CD4-positive, alpha-beta T cell treated with Interferon alpha-2 for 1 hour (primary cell): ENCODE measurements at regions not wholly inside any gene's neighbourhood (a gene's known extent, or its start where the extent isn't known, plus 50 kb on each side); places are given as distances from the start of the nearest gene placed in this dataset.
A peak's percentile ranks its signal among the peaks of the same experiment; 100 is the strongest.

Source experiments
- DNase-seq, 2 donors: peaks; one replicate each; pipeline ENCODE4 v3.0.0-alpha.2; 2020 to 2022

DNA sequence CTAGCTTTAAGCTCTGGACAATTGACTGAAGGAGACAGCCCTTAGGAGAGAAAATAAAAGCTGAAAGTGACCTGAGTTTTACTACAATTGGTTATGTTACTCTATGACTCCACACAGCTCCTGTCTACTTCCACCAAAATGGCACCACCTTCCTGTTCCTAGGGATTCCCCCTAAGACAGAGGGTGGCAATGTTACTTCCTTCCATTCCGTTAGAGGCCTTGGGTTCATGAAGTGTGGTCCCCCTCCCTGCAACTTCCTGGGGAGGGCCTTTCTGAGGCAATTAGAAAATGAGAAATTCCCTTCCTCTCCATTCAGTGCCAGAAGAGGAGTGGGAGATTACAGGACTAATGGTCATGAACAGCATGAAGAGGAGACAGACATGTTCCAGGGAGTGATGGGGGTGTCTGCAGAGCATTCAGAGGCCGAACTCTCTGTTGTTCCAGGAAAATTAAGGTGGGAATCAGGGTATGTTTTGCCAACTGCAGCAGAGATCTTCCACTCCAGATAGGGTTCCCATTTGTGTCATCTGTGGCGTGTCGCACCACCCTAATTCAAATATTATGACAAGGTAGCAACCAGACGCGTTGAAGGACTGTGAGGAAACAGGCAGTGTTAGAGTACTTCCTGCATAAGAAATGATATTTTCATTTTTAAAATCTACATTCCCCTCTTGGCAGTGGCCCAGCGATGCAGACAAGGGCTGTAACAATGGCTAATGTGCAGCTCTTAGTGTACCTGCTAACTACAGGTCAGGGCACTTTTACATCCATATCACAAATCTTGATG, 53.1 kb upstream of the TRIM67 start:
- no peak for DNase-seq

- no peak for DNase-seq
Observed at GRCh38 chr1:231107600-231108326, 54.1 kb upstream of the TRIM67 start.

- DNase-seq = no peak
Observed at GRCh38 chr1:231107151-231107550, 54.7 kb upstream of the TRIM67 start.

GRCh38 chr1:231106347-231106746, 55.5 kb upstream of the TRIM67 start:
- no peak for DNase-seq

- no peak for DNase-seq
Observed at GRCh38 chr1:231104917-231105316, 56.9 kb upstream of the TRIM67 start.

DNA sequence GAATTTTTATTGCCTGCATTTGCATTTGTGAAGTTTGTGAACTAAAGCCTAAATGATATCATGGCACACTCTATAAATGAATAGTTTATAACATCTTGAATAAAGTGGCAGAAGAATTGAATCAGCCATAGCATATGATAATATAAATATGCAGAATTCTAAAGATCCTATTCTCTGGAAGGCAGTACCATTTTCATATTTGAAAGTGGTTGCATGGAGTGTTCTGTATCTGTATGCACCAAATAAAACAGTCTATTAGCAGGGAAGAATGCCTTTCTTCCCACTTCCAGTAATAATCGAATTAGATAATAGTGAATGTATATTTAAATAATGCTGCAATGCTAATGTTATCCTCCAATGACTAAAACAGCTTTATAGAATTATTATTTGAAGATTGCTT, 57.9 kb upstream of the TRIM67 start:
- no peak for DNase-seq

DNA sequence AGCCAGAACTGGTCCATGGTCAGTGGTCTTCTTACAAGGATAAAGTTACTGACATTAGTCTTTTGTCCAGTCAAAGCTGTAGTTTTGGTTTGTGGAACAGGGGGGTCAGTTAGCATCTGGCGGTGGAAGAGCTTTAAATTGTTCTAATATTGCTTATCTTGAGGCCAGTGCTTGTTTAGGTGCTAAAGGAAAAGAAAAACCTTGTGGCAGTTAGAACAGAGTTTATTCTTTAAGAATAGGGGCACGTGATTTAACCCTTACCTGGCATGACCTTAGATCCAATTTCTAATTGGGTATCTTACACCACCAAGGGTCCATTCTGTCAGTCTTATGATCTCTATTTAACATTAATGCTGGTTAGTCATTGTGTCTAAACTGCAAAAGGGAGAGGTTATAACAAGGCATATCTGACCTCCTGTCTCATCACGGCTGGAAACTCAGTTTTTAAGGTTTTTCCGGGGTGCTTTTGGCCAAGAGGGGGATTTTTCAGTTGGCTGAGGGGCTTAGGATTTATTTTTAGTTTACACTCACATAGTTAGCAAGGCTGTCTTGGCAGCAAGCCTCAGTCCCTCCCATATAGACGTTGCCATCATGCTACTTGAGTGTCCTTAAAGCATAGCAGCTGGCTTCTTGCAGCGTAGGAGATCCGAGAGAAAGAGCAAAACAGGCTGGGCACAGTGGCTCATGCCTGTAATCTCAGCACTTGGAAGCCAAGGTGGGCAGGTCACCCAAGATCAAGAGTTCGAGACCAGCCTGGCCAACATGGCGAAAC, 60.1 kb upstream of the FAM89A start:
- DNase-seq = no peak

- no peak for DNase-seq
Observed at GRCh38 chr1:231099311-231099710, 59.3 kb upstream of the FAM89A start.

DNA sequence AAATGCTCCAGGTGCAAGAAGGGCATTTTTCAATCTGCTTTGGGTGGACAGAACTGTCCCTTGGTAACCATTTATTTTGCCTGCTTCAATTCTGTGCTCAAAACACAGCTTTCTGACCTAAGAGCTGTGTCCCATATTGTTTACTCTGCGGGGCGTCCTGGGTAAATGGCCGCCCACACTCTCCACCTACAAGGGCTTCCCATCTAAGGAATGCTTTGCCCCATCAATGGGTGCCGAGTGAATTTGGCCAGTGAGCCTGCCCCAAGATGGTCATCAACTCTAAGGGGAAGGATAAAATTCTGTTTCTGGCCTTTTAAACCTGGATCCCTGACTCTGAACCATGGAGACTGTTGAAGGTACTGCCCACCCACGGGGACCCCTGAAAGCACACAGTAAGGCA, 55.5 kb upstream of the FAM89A start:
- DNase-seq = no peak

GRCh38 chr1:231094421-231094820, 54.4 kb upstream of the FAM89A start:
- DNase-seq = no peak

- no peak for DNase-seq
Observed at GRCh38 chr1:231093156-231093922, 53.3 kb upstream of the FAM89A start.

- no peak for DNase-seq
Observed at GRCh38 chr1:231092380-231092779, 52.3 kb upstream of the FAM89A start.

DNA sequence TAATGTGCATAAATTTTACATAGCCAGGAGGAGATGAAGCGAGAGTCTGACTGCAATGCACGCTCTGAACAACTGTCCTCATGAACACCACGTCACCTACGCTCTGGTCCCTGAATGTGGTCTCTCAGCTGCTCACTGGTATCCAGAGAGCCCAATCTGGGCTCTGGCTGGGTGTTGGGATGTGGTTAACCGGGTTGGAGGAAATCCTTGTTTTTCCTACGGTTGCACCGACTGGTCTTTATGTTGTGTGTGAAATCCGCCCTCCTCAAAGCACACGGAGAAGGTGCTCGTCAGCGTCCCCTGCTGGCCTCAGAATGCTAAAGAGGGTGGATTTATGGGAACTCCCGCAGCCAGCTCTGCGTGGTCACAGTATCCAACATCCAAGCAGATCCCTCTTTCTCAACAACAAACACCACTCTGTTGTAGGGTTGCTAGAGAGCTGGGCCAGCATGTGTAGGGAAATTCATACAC, 51.8 kb upstream of the FAM89A start:
- peak in 1 of 2 donors; percentile 32 for DNase-seq

DNA sequence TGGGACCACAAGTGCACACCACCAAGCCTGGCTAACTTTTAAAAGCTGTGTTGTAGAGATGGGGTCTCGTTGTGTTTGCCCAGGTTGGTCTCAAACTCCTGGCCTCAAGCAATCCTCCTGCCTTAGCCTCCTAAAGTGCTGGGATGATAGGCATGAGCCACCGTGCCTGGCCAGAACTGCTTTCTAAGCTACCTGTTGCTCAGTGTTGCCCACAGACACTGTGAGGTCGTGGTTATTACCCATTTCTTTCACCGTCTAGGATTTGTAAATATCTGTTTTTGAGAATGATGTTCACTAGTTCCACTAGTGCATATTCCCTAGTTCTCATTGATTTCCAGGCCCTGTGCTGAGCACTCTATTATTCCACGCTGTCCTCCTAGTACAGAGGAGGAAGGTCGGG, 51.4 kb upstream of the FAM89A start:
- no peak for DNase-seq
